Inflammatory macrophage (primary cell): ENCODE measurements at regions not wholly inside any gene's neighbourhood (a gene's known extent, or its start where the extent isn't known, plus 50 kb on each side); places are given as distances from the start of the nearest gene placed in this dataset.
A peak's percentile ranks its signal among the peaks of the same experiment; 100 is the strongest.
"Not testable (repeated sequence)": the region's sequence is repeated elsewhere in the genome, so short reads cannot be mapped to it uniquely, and the experiment has no call there.

ENCODE experiments used
- DNase-seq, 2 donors: peaks; one replicate each; pipeline ENCODE4 v3.0.0-alpha.2; 2020 to 2022

GRCh38 chr5:54883374-54884194 lies 101.8 kb downstream of the ESM1 start:
- DNase-seq, result no peak

- DNase-seq, result no peak
Measured at GRCh38 chr5:54882841-54883240, 102.6 kb downstream of the ESM1 start.

GRCh38 chr5:54882101-54882500 lies 103.3 kb downstream of the ESM1 start:
- DNase-seq, result no peak

- no peak for DNase-seq
Measured at GRCh38 chr5:54881286-54882005, 103.9 kb downstream of the ESM1 start.

GRCh38 chr5:54876976-54877375 lies 108.4 kb downstream of the ESM1 start:
- DNase-seq, result no peak

- DNase-seq, result no peak
Measured at GRCh38 chr5:54876556-54876955, 108.8 kb downstream of the ESM1 start.

- DNase-seq, result peak; percentile 47 to 64
Measured at GRCh38 chr5:54874337-54875021, 110.9 kb downstream of the ESM1 start.

GRCh38 chr5:54873691-54874090 lies 111.7 kb downstream of the ESM1 start:
- no peak for DNase-seq

GRCh38 chr5:54872810-54873209 lies 112.6 kb downstream of the ESM1 start:
- DNase-seq, result no peak

GRCh38 chr5:54870271-54870670 lies 115.1 kb downstream of the ESM1 start:
- no peak for DNase-seq

GRCh38 chr5:54869691-54870090 lies 115.7 kb downstream of the ESM1 start:
- DNase-seq, result no peak

GRCh38 chr5:54868511-54869483 lies 116.6 kb downstream of the ESM1 start:
- no peak for DNase-seq

GRCh38 chr5:54867310-54867944 lies 118.0 kb downstream of the ESM1 start:
- DNase-seq, result peak; percentile 24 to 75

GRCh38 chr5:54864911-54865515 lies 120.4 kb downstream of the ESM1 start:
- not testable (repeated sequence) for DNase-seq

GRCh38 chr5:54862036-54862435 lies 123.4 kb downstream of the ESM1 start:
- no peak for DNase-seq

GRCh38 chr5:54861212-54861894 lies 124.0 kb downstream of the ESM1 start:
- no peak for DNase-seq

- DNase-seq, result no peak
Measured at GRCh38 chr5:54860321-54860720, 125.1 kb downstream of the ESM1 start.

GRCh38 chr5:54859316-54859715 lies 126.1 kb downstream of the ESM1 start:
- peak; percentile 20 to 45 for DNase-seq

GRCh38 chr5:54854883-54855581 lies 130.4 kb downstream of the ESM1 start:
- DNase-seq, result no peak

GRCh38 chr5:54852007-54852406 lies 133.4 kb downstream of the ESM1 start:
- no peak for DNase-seq
